ENCODE measurements at regions not wholly inside any gene's neighbourhood (a gene's known extent, or its start where the extent isn't known, plus 50 kb on each side); places are given as distances from the start of the nearest gene placed in this dataset.

DNA sequence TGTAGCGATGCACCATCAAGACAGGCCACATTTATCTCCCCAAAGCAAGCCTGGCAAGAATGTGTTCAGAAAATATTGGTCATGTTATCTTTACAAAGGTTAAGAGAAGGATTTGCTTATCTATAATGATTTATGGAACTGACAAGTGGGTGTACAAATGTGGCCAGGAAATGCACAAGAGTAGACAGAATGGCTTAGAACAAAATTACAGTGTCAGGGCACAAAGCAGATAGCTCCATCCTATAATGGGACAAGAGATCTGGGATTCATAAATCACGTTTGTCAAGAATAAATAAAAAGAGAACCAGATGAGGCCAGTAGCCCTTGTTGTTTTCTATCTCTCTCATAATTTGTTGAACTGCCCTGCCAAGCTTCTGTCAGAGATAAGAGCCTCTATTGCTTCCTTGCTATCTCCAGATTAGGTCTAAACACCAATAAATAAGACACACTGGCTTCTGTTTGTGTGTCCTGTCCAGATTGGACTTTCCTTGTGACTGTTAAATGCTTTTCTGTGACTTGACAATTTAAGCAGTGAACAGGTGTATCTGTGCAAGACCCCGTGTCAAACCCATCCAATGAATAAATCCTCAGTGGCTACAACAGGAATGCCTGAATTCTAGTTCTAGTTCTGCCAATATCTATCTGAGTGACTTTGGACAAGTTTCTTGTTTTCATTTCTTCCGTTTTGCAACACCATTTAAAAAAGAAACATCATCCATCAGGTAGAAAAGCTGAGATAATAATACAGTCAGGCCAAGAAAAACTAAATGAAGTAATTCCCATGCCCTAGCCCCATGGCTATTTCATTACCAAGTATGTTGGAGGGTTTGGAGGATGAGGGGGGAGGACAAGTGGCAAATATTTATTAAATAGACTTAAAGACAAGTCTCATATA lies 157.2 kb downstream of the DCLK3 start:
- TF ChIP-seq, protein P1, sequence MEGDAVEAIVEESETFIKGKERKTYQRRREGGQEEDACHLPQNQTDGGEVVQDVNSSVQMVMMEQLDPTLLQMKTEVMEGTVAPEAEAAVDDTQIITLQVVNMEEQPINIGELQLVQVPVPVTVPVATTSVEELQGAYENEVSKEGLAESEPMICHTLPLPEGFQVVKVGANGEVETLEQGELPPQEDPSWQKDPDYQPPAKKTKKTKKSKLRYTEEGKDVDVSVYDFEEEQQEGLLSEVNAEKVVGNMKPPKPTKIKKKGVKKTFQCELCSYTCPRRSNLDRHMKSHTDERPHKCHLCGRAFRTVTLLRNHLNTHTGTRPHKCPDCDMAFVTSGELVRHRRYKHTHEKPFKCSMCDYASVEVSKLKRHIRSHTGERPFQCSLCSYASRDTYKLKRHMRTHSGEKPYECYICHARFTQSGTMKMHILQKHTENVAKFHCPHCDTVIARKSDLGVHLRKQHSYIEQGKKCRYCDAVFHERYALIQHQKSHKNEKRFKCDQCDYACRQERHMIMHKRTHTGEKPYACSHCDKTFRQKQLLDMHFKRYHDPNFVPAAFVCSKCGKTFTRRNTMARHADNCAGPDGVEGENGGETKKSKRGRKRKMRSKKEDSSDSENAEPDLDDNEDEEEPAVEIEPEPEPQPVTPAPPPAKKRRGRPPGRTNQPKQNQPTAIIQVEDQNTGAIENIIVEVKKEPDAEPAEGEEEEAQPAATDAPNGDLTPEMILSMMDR (IDR thresholded peaks at IDR 0.05): no peak
- TF ChIP-seq POLR2A (IDR thresholded peaks at IDR 0.05): no peak

All from body of pancreas (tissue), 4 donors.